Neural cell (in vitro differentiated cells): ENCODE measurements at regions not wholly inside any gene's neighbourhood (a gene's known extent, or its start where the extent isn't known, plus 50 kb on each side); places are given as distances from the start of the nearest gene placed in this dataset.

Source experiments
- H2AFZ ChIP-seq: fragments of 200-600, 300-800 bp; sonication (generic), shearing (Covaris generic); 2 replicates; pipeline ENCODE4 v1.6.0; 2014; ENCODE audit warnings: low read depth, mild to moderate bottlenecking, antibody characterized with exemption, low read length, moderate library complexity
- H3F3A ChIP-seq: fragments of 200-600 bp; shearing (Covaris generic); 2 replicates; pipeline ENCODE4 v1.6.1; 2016; ENCODE audit warnings: mild to moderate bottlenecking, moderate library complexity, mixed read lengths, antibody characterized with exemption, low read length; ENCODE audit not compliant: insufficient read depth, poor library complexity, severe bottlenecking
- H3K27ac ChIP-seq: fragments of 200-600, 300-800 bp; sonication (generic), shearing (Covaris generic); 2 replicates; pipeline ENCODE4 v1.5.1; 2014; ENCODE audit warnings: mild to moderate bottlenecking, low read length, moderate library complexity
- H3K27me3 ChIP-seq: fragments of 300-800, 200-600 bp; sonication (generic), shearing (Covaris generic); 2 replicates; pipeline ENCODE4 v1.6.0; 2014; ENCODE audit warnings: mild to moderate bottlenecking, low read depth, low read length, moderate library complexity; ENCODE audit not compliant: insufficient read depth
- H3K36me3 ChIP-seq: fragments of 300-800, 200-600 bp; sonication (generic), shearing (Covaris generic); 2 replicates; pipeline ENCODE4 v1.5.1; 2014; ENCODE audit warnings: mild to moderate bottlenecking, antibody characterized with exemption, low read length, moderate library complexity; ENCODE audit not compliant: insufficient read depth
- H3K4me2 ChIP-seq: fragments of 300-800, 200-600 bp; sonication (generic), shearing (Covaris generic); 2 replicates; pipeline ENCODE4 v1.6.0; 2014; ENCODE audit warnings: mild to moderate bottlenecking, low read length
- H3K4me3 ChIP-seq: fragments of 300-800, 200-600 bp; sonication (generic), shearing (Covaris generic); 2 replicates; pipeline ENCODE4 v1.5.1; 2014; ENCODE audit warnings: mild to moderate bottlenecking, low read length, moderate library complexity
- H3K79me2 ChIP-seq: fragments of 200-600 bp; shearing (Covaris generic); replicated peaks from 2 replicates; pipeline ENCODE4 v1.6.0; 2014; ENCODE audit warnings: mild to moderate bottlenecking, low read length, moderate library complexity; ENCODE audit not compliant: insufficient read depth
- H3K9ac ChIP-seq: fragments of 300-800, 200-600 bp; sonication (generic), shearing (Covaris generic); 2 replicates; pipeline ENCODE4 v1.6.1; 2016; ENCODE audit warnings: mild to moderate bottlenecking, low read length, mixed read lengths
- H3K9me2 ChIP-seq: fragments of 200-600 bp; shearing (Covaris generic); 2 replicates; pipeline ENCODE4 v1.6.1; 2016; ENCODE audit warnings: mild to moderate bottlenecking, low read length, mixed read lengths; ENCODE audit not compliant: insufficient read depth
- H3K9me3 ChIP-seq: fragments of 200-600, 300-800 bp; sonication (generic), shearing (Covaris generic); 2 replicates; pipeline ENCODE4 v1.6.1; 2016; ENCODE audit warnings: mild to moderate bottlenecking, mixed run types, low read length, moderate library complexity, mixed read lengths
- H4K20me1 ChIP-seq: fragments of 200-600 bp; shearing (Covaris generic); 2 replicates; pipeline ENCODE4 v1.6.1; 2016; ENCODE audit warnings: mild to moderate bottlenecking, mixed run types; ENCODE audit not compliant: insufficient read depth
- EP300 ChIP-seq: fragments of 450-650 bp; conservative IDR thresholded peaks from 2 replicates; pipeline ENCODE4 v1.6.1; 2014; ENCODE audit warnings: antibody characterized with exemption, mild to moderate bottlenecking, moderate library complexity; ENCODE audit not compliant: poor library complexity, severe bottlenecking
- EZH2 ChIP-seq: fragments of 200-600, 300-800 bp; shearing (Covaris generic), sonication (generic); IDR thresholded peaks from 2 replicates; pipeline ENCODE4 v1.6.1; 2014; ENCODE audit warnings: antibody characterized with exemption, low read length, borderline replicate concordance, mild to moderate bottlenecking; ENCODE audit not compliant: insufficient read depth, poor library complexity, severe bottlenecking
- MXI1 ChIP-seq: fragments of 450-650 bp; conservative IDR thresholded peaks from 2 replicates; pipeline ENCODE4 v1.6.1; 2014; ENCODE audit warnings: antibody characterized with exemption, mild to moderate bottlenecking; ENCODE audit not compliant: poor library complexity, severe bottlenecking
- POLR2AphosphoS5 ChIP-seq: IDR thresholded peaks from 2 replicates; pipeline ENCODE4 v1.6.1; 2012
- RAD21 ChIP-seq: fragments of 450-650 bp; conservative IDR thresholded peaks from 2 replicates; pipeline ENCODE4 v1.6.1; 2014; ENCODE audit warnings: antibody characterized with exemption, mild to moderate bottlenecking, moderate library complexity
- REST ChIP-seq: IDR thresholded peaks from 2 replicates; pipeline ENCODE4 v1.6.1; 2012; ENCODE audit warnings: borderline replicate concordance
- SMC3 ChIP-seq: fragments of 450-650 bp; conservative IDR thresholded peaks from 2 replicates; pipeline ENCODE4 v1.6.1; 2014; ENCODE audit warnings: antibody characterized with exemption, mild to moderate bottlenecking, moderate library complexity; ENCODE audit not compliant: poor library complexity
- TAF1 ChIP-seq: IDR thresholded peaks from 2 replicates; pipeline ENCODE4 v1.6.1; 2012; ENCODE audit warnings: low read depth
- TF ChIP-seq, protein P1 (sequence below): fragments of 450-650 bp; IDR thresholded peaks from 2 replicates; pipeline ENCODE4 v1.5.1; 2014; ENCODE audit warnings: antibody characterized with exemption, mild to moderate bottlenecking, moderate library complexity; ENCODE audit not compliant: poor library complexity, severe bottlenecking

GRCh38 chr20:39161900-39162299 lies 199.8 kb downstream of the DHX35 start:
- Histone ChIP-seq H3K36me3 (no peaks in the 10 kb centered on the region), H3K4me2 (no peak overlapping the region), H4K20me1 (no peaks in the 10 kb centered on the region), H3K4me3 (no peak overlapping the region), H3K79me2 (no peaks in the 10 kb centered on the region), H2AFZ (no peak overlapping the region), H3K9ac (no peak overlapping the region), H3K9me2 (no peaks in the 10 kb centered on the region), H3K27ac (no peak overlapping the region), H3K9me3 (no peaks in the 10 kb centered on the region), H3K27me3 (no peaks in the 10 kb centered on the region), H3F3A (no peaks in the 10 kb centered on the region)
- TF ChIP-seq EZH2 (no peak), TAF1 (no peak), POLR2AphosphoS5 (no peak), EP300 (no peak), RAD21 (no peak), REST (no peak), SMC3 (no peak), MXI1 (no peak)
- TF ChIP-seq, protein P1, sequence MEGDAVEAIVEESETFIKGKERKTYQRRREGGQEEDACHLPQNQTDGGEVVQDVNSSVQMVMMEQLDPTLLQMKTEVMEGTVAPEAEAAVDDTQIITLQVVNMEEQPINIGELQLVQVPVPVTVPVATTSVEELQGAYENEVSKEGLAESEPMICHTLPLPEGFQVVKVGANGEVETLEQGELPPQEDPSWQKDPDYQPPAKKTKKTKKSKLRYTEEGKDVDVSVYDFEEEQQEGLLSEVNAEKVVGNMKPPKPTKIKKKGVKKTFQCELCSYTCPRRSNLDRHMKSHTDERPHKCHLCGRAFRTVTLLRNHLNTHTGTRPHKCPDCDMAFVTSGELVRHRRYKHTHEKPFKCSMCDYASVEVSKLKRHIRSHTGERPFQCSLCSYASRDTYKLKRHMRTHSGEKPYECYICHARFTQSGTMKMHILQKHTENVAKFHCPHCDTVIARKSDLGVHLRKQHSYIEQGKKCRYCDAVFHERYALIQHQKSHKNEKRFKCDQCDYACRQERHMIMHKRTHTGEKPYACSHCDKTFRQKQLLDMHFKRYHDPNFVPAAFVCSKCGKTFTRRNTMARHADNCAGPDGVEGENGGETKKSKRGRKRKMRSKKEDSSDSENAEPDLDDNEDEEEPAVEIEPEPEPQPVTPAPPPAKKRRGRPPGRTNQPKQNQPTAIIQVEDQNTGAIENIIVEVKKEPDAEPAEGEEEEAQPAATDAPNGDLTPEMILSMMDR = no peak

DNA sequence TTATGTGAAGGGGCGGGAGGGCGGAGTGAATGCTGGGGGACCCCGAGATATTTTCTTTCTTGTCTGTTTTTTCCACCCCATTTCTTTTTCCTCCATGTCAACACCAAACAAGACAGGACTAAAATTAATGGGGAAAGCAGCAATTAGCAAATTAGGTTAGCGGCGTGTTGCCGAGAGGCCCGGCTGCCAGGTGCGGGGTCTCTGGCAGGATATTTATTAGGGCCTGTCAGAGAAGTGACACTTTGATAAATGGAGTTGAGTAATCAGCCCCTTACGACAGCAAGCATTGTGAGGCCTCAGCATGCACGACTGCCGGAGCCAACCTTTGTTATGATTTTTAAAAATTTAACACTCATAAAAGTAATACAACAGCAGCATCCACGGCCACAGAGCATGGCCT lies 193.8 kb downstream of the DHX35 start:
- H3K4me2 ChIP-seq = no peak overlapping the region
- TF ChIP-seq, protein P1 = no peak
- no peak for TF ChIP-seq EP300
- TF ChIP-seq POLR2AphosphoS5 = no peak
- no peak for TF ChIP-seq MXI1
- no peak for TF ChIP-seq EZH2
- H3K9me3 ChIP-seq = no peaks in the 10 kb centered on the region
- no peak overlapping the region for H3K4me3 ChIP-seq
- no peaks in the 10 kb centered on the region for H3K79me2 ChIP-seq
- no peaks in the 10 kb centered on the region for H3K36me3 ChIP-seq
- no peak overlapping the region for H3K27ac ChIP-seq
- H3F3A ChIP-seq = no peaks in the 10 kb centered on the region
- no peaks in the 10 kb centered on the region for H3K27me3 ChIP-seq
- no peaks in the 10 kb centered on the region for H4K20me1 ChIP-seq
- H2AFZ ChIP-seq = no peak overlapping the region
- H3K9ac ChIP-seq = no peak overlapping the region
- no peaks in the 10 kb centered on the region for H3K9me2 ChIP-seq
